Right lobe of liver (tissue), 6 donors: ENCODE measurements at regions not wholly inside any gene's neighbourhood (a gene's known extent, or its start where the extent isn't known, plus 50 kb on each side); places are given as distances from the start of the nearest gene placed in this dataset.

ENCODE experiments used
- ATAC-seq, 4 donors: fragments of 200-7000 bp; cut with Tn5 transposase; one replicate each; pipeline ENCODE4 v1.9.1; 2020; ENCODE audit warnings: mild to moderate bottlenecking in 4 of 4, moderate library complexity in 4 of 4
- DNase-seq, 3 donors: peaks; one replicate each; pipeline ENCODE4 v3.0.0-alpha.2; 2020
- H3K27ac ChIP-seq, 3 donors: fragments of 200-600 bp; one replicate each; pipeline ENCODE4 v1.8.0; 2022
- H3K27me3 ChIP-seq, 2 donors: fragments of 200-600 bp; one replicate each; pipeline ENCODE4 v1.8.0; 2022
- H3K36me3 ChIP-seq, 4 donors: fragments of 200-600 bp; sonication (generic) in 1 of 4; one replicate each; pipeline versions ENCODE4 v1.5.1 to v1.8.0; 2017 to 2022; ENCODE audit warnings: control low read depth in 1 of 4
- H3K4me1 ChIP-seq, 4 donors: fragments of 200-600 bp; sonication (generic) in 1 of 4; one replicate each; pipeline versions ENCODE4 v1.5.1 to v1.8.0; 2017 to 2022; ENCODE audit warnings: control low read depth in 1 of 4
- H3K4me3 ChIP-seq, 3 donors: fragments of 200-600 bp; one replicate each; pipeline ENCODE4 v1.8.0; 2022
- H3K9me3 ChIP-seq, 4 donors: fragments of 200-600 bp; sonication (generic) in 1 of 4; one replicate each; pipeline versions ENCODE4 v1.5.1 to v1.8.0; 2017 to 2022; ENCODE audit warnings: control low read depth in 1 of 4
- POLR2A ChIP-seq: fragments of 450-650 bp; IDR thresholded peaks from one replicate; pipeline ENCODE4 v1.6.1; 2017; ENCODE audit warnings: antibody characterized with exemption, mild to moderate bottlenecking
- WGBS: methylation state at CpG from one replicate; pipeline ENCODE4 v1.1.6; 2018; ENCODE audit warnings: low coverage, low lambda C conversion rate; ENCODE audit not compliant: insufficient coverage; ENCODE audit errors: missing lambda C conversion rate; 5-methylcytosine and 5-hydroxymethylcytosine counted together
- intact Hi-C, 2 donors: fragments of 100-400 bp; cut with DNase I; formaldehyde crosslinking; loops; one replicate each; pipeline versions ENCODE4 v1.11.2 to v1.14.1; 2022
- TF ChIP-seq, protein P1 (sequence below), 4 donors: fragments of 200-600 bp in 3 of 4; fragments of 450-650 bp in 1 of 4; IDR thresholded peaks; one replicate each; pipeline versions ENCODE4 v1.5.1 to v1.8.0; 2016 to 2022; ENCODE audit warnings: antibody characterized with exemption in 4 of 4, mild to moderate bottlenecking in 2 of 4
- donor health status: DM: no; HTN: yes; CAD: no.
- donor health status: DM: no; HTN: no; CAD: no.
- donor health status: DM: no; HTN: no; CAD: no.
- donor health status: DM: no; HTN: yes; CAD: no.
- donor health status: DM: no; HTN: yes; CAD: no.

DNA sequence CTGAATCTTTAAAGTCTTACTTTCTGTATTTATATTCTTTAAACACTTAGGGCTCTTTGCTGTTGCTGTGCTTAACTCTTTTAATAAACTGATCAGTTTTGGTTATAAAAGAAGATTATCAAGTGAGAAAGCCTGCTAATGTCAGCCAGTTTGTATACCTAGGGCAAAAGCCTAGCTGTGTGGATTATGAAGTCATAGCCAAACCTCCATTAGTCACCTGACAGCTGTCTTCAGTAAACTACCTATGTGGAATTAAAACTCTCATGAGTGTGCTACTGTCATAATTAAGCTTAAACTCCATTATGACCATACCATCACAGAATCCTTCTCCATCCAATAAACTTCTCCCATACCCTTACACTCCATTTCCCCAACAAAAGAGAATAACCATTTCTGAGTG, 762.7 kb downstream of the NTRK3 start:
- no peak for TF ChIP-seq POLR2A
- TF ChIP-seq, protein P1, sequence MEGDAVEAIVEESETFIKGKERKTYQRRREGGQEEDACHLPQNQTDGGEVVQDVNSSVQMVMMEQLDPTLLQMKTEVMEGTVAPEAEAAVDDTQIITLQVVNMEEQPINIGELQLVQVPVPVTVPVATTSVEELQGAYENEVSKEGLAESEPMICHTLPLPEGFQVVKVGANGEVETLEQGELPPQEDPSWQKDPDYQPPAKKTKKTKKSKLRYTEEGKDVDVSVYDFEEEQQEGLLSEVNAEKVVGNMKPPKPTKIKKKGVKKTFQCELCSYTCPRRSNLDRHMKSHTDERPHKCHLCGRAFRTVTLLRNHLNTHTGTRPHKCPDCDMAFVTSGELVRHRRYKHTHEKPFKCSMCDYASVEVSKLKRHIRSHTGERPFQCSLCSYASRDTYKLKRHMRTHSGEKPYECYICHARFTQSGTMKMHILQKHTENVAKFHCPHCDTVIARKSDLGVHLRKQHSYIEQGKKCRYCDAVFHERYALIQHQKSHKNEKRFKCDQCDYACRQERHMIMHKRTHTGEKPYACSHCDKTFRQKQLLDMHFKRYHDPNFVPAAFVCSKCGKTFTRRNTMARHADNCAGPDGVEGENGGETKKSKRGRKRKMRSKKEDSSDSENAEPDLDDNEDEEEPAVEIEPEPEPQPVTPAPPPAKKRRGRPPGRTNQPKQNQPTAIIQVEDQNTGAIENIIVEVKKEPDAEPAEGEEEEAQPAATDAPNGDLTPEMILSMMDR (IDR thresholded peaks at IDR 0.05) = no peak
- H3K27me3 ChIP-seq = no peaks in the 10 kb centered on the region
- no peak overlapping the region for H3K27ac ChIP-seq
- no peaks in the 10 kb centered on the region for H3K36me3 ChIP-seq
- H3K9me3 ChIP-seq = no peaks in the 10 kb centered on the region
- H3K4me3 ChIP-seq = no peak overlapping the region
- DNase-seq = no peak
- H3K4me1 ChIP-seq = no peaks in the 10 kb centered on the region
- no peak for ATAC-seq
- intact Hi-C loops = no loop called here

DNA sequence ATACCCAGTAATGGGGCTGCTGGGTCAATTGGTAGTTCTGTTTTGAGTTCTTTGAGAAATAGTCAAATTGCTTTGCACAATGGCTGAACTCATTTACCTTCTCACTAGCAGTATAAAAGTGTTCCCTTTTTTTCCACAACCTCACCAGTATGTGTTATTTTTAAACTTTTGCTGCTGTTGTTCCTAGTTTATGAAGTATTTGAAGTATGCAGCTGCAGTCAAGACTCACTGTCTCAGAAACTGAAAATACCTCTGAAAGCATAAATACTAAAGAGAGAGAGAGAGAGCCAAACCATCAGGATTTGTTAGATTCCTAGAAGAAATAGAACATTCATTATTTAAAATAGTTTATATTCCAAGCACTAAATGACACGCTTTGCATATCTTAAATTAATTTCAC, 764.2 kb downstream of the NTRK3 start:
- no peak for TF ChIP-seq POLR2A
- TF ChIP-seq, protein P1 (IDR thresholded peaks at IDR 0.05) = no peak
- no peak overlapping the region for H3K27ac ChIP-seq
- no peaks in the 10 kb centered on the region for H3K4me1 ChIP-seq
- DNase-seq = no peak
- WGBS = 76% methylated on average over 1 of the region's 1 CpG
- H3K36me3 ChIP-seq = no peaks in the 10 kb centered on the region
- no peaks in the 10 kb centered on the region for H3K27me3 ChIP-seq
- ATAC-seq = no peak
- no peak overlapping the region for H3K4me3 ChIP-seq
- H3K9me3 ChIP-seq = no peaks in the 10 kb centered on the region
- intact Hi-C loops = no loop called here

DNA sequence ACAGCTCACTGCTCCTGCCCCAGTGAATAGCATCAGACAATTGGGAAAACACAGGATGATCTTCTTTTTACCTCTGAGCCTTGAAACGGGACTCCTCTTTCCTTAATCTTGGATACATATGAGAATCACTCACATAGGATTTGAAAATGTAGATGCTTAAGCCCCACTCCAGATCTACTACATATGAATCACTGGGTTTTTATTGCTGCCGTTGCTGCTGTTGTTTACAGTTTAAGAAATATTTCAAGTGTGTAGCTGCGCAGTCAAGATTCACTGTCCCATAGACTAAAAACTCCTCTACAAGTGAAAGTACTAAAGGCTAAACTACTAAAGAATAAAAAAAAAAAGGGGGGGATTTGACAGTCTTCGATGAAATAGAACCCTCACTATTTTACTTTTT, 765.9 kb downstream of the NTRK3 start:
- TF ChIP-seq POLR2A = no peak
- TF ChIP-seq, protein P1 (IDR thresholded peaks at IDR 0.05) = no peak
- DNase-seq (no peak), ATAC-seq (no peak)
- Histone ChIP-seq H3K4me3 (no peak overlapping the region), H3K27me3 (no peaks in the 10 kb centered on the region), H3K9me3 (no peaks in the 10 kb centered on the region), H3K27ac (no peak overlapping the region), H3K36me3 (no peaks in the 10 kb centered on the region), H3K4me1 (no peaks in the 10 kb centered on the region)
- intact Hi-C loops = no loop called here
- 51% methylated on average over 4 of the region's 4 CpGs for WGBS

DNA sequence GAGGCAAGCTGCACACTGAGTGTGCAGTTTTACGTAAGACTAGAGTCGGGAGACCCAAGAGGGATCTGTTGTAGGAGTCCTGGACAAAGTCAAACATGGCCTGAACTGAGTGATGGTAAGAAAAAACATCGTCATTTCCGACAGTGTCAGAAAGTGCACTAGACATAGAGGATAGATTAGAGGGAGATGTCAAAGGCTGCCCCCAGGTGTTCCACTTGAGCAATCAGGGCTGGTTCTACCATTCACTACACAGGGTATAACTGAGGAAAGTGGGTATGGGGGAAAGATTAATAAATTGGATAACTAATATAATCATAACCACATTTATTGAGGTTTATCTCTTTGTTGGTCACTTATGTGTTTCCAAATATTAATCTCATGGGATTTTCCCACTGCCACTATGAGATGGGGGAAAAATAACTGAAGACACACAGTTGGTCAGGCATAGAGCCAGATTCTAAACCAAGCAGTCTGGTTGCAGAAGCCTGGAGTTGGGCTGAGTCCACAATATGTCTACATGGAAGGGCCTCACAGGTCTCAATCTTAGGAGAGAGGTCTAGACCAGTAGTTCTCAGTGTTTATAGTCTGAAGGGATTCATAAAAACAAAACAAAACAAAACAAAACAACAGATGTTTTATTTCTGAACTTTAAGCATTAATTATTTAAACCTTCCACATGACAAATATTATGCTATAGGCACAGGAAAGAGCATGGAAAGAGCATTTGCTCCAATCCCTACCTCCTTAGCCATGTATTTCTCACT, 766.5 kb downstream of the NTRK3 start:
- no peak for TF ChIP-seq POLR2A
- TF ChIP-seq, protein P1 (IDR thresholded peaks at IDR 0.05) = no peak
- no peak for ATAC-seq
- no peak for DNase-seq
- WGBS = 23% methylated on average over 4 of the region's 4 CpGs
- Histone ChIP-seq H3K4me3 (no peak overlapping the region), H3K9me3 (no peaks in the 10 kb centered on the region), H3K27ac (no peak overlapping the region), H3K36me3 (no peaks in the 10 kb centered on the region), H3K27me3 (no peaks in the 10 kb centered on the region), H3K4me1 (no peaks in the 10 kb centered on the region)
- intact Hi-C loops = no loop called here

DNA sequence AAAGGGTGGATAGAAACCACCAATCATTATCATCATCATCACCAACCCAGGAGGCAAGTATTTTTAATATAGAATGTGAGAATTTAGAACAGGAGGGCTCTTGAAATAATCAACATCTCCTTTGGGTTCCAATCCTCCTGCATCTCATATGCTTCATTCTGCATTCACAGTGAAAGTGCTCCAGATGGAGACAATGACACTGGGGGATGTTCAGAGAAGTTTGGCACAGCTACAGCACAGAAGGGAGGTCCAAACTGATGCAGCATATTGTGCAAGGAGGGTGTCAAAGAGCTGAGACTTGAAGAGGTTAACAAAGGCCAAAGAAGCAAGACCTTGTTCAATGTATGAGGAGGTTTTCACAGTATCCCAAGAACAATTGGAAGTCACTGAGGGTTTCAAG, 767.1 kb downstream of the NTRK3 start:
- ATAC-seq (no peak), DNase-seq (no peak)
- no peaks in the 10 kb centered on the region for H3K36me3 ChIP-seq
- TF ChIP-seq, protein P1 (IDR thresholded peaks at IDR 0.05) = no peak
- no peak for TF ChIP-seq POLR2A
- no peak overlapping the region for H3K4me3 ChIP-seq
- no peak overlapping the region for H3K27ac ChIP-seq
- intact Hi-C loops = no loop called here
- H3K9me3 ChIP-seq = no peaks in the 10 kb centered on the region
- H3K27me3 ChIP-seq = no peaks in the 10 kb centered on the region
- H3K4me1 ChIP-seq = no peaks in the 10 kb centered on the region
